Spleen (tissue), 7 donors: ENCODE measurements at regions not wholly inside any gene's neighbourhood (a gene's known extent, or its start where the extent isn't known, plus 50 kb on each side); places are given as distances from the start of the nearest gene placed in this dataset.

ENCODE experiments used
- POLR2A ChIP-seq, 3 donors: fragments of 450-650 bp; IDR thresholded peaks; one replicate each; pipeline ENCODE4 v1.5.1; 2017; ENCODE audit warnings: antibody characterized with exemption in 3 of 3, mild to moderate bottlenecking in 1 of 3
- TF ChIP-seq, protein P1 (sequence below), 11 experiments: fragments of 200-600 bp in 7 of 11; fragments of 450-650 bp in 4 of 11; sonication (generic) in 4 of 11; IDR thresholded peaks in 8 of 11; conservative IDR thresholded peaks in 3 of 11; 1 replicate in 7 of 11; 2 replicates in 4 of 11; pipeline versions ENCODE4 v1.4.0 to v1.8.0; 2016 to 2021; ENCODE audit warnings: antibody characterized with exemption in 11 of 11, inconsistent platforms in 4 of 11, mild to moderate bottlenecking in 1 of 11
- donor health status: DM: no; HTN: no; CAD: no; lungs with moderate emphysema.
- donor health status: DM: no; HTN: no; CAD: no.
- donor health status: DM: no; HTN: no; CAD: no.

GRCh38 chr11:42827845-42828244 lies 484.0 kb upstream of the API5 start:
- TF ChIP-seq, protein P1, sequence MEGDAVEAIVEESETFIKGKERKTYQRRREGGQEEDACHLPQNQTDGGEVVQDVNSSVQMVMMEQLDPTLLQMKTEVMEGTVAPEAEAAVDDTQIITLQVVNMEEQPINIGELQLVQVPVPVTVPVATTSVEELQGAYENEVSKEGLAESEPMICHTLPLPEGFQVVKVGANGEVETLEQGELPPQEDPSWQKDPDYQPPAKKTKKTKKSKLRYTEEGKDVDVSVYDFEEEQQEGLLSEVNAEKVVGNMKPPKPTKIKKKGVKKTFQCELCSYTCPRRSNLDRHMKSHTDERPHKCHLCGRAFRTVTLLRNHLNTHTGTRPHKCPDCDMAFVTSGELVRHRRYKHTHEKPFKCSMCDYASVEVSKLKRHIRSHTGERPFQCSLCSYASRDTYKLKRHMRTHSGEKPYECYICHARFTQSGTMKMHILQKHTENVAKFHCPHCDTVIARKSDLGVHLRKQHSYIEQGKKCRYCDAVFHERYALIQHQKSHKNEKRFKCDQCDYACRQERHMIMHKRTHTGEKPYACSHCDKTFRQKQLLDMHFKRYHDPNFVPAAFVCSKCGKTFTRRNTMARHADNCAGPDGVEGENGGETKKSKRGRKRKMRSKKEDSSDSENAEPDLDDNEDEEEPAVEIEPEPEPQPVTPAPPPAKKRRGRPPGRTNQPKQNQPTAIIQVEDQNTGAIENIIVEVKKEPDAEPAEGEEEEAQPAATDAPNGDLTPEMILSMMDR (IDR thresholded peaks at IDR 0.05 in 8 of 11, conservative IDR thresholded peaks at IDR 0.05 in 3 of 11): no peak
- TF ChIP-seq POLR2A (IDR thresholded peaks at IDR 0.05): no peak
